ENCODE measurements at regions not wholly inside any gene's neighbourhood (a gene's known extent, or its start where the extent isn't known, plus 50 kb on each side); places are given as distances from the start of the nearest gene placed in this dataset.
"Not testable (repeated sequence)": the region's sequence is repeated elsewhere in the genome, so short reads cannot be mapped to it uniquely, and the experiment has no call there.

GRCh38 chr20:2203436-2203835 lies 92.4 kb upstream of the TGM3 start:
- DNase-seq = no peak

DNA sequence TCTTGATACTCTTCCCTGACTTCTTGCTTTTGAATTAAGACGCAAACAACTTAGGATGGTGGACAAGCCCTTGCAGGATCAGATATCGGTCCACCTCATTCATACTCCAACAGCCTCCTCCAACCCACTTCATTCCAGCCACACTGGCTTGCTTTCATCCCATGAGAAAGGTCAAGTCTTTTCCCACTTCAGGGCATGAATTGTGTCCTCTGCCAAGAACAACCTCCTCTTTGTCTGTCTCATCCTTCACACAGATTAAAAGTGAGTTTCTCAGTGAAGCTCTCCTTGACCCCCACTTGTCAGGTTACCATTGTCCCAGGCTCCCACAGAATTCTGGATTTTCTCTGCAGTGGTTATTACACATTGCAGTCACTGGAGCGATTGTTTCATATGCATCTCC lies 91.8 kb upstream of the TGM3 start:
- no peak for DNase-seq

DNA sequence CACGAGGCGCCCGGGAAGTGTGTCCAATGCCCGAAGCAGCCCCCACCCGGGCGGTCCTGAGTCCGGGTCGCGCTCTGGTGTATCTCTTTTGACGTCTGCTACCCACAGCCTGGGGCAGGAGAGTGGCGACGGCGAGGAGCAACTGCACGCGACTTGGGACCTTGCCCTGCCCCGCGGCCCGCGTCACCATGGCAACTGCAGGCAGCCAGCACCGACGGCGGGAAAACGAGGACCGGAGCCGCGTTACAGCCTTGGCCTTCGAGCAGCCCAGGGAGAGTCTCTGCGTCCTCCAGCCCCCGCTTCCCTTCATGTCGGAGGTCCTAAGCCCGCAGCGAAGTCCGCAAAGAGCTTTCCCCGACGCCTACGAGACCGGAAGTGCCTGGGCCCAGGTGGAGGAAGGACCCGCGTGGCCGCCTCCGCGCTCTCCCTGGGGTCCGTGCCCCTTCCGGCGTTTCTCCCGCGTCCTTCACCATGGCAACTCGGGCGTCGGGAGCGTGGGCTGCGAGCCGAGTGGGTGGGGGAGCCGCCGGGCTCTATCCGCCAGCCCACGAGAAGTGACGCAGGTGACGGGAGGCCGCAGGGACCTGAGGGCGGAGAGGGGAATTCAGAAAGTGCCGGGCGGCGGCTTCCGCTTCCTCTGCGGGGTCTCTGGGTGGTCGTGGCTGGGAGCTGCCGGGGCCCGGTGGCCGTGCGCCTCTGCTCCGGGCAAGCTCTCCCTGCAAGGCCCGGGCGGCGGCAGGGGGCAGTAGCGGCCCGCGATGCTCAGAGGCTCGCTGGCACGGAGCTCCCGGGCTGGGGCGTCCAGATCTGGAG lies 88.6 kb upstream of the TGM3 start:
- DNase-seq = peak; percentile 45

- DNase-seq = no peak
These were observed 88.1 kb upstream of the TGM3 start for GRCh38 chr20:2207770-2208097.

GRCh38 chr20:2208897-2209296 lies 86.9 kb upstream of the TGM3 start:
- DNase-seq = no peak

DNA sequence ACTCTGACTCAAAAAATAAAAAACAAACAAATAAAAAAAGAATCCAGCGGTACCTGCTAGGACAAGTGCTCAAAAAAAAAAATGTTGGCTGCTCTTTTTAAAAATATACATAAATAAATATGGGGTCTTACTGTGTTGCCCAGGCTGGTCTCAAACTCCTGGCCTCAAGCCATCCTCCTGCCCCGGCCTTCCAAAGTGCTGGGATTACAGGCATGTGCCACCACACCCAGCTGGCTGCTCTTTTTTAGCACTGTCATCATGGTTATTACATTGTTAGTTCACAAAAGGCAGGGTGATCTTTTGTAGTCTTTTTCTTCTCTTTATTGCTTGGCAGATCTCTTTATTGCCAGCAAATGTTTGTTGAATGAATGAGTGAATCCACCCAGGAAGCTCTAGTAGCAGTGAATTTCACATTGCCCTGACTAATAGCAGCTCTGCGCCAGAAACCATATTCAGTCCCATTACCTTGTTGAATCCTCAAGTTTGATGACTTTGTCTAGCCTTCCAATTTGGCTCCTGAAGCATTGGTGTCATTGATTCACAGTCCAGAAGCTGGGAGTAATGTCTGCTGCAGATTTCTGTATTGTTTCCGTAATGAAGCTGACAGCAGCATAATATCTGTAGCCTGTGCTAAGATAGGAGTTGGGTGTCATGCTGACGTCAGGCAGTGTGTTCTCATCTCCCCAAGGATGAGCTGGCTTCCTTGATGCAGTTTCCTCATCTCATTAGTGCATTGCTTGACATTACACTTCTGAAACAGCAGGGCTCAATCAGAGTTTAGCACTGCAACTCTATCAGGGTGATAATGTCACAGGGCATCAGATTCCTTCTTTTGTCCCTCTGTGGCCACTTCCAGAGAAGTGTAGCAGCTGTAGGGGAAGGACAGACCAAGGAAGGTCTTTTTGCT lies 84.9 kb upstream of the TGM3 start:
- no peak for DNase-seq

DNA sequence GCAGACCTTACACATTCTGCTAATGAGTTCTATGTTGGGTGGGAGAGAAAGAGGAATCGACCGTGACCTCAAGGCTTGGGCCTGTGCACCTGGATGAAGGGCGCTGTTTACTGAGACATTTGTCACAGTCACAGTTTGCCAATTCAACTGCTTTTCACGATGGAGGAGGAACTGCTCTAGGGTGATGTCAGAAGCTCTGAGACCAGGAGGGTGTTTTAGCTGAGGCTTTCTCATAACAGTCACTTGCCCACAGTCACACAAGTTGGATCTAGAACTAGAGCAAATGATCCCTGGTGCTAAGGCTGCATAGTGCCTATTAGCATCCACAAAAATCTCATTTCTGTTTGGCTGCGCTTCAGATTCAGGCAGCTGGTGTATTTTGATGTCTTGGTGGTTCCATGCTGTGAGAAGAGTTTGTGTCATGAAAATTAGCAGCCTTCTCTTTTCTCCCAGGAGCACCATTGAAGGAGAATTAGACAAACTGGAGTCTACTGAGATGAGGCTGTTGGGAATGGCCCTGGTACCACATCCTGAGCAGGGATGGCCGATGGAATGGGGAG lies 83.3 kb upstream of the TGM3 start:
- no peak for DNase-seq

GRCh38 chr20:2213401-2213800 lies 82.4 kb upstream of the TGM3 start:
- DNase-seq = no peak

GRCh38 chr20:2217857-2218539 lies 77.8 kb upstream of the TGM3 start:
- DNase-seq = no peak

DNA sequence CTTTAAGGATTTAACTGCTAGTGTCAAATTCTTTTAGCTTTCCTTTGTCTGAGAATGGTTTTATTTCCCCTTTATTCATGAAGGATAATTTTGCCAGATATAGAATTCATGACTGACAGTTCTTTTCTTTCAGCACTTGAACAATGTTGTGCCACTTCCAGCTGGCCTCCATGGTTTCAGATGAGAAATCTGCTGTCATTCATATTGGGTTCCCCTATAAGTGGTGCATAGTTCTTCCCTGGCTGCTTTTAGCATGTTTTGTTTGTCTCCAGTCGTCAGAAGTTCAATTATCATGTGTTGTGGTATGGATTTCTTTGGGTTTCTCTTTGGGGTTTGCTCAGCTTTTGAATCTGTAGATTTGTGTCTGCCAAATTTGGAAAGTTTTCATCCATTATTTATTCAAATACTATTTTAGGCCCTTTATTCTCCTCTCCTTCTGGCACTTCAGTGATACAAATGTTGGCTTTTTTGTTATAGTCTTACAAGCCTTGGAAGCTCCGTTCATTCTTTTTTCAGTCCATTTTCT lies 76.3 kb upstream of the TGM3 start:
- DNase-seq = no peak

DNA sequence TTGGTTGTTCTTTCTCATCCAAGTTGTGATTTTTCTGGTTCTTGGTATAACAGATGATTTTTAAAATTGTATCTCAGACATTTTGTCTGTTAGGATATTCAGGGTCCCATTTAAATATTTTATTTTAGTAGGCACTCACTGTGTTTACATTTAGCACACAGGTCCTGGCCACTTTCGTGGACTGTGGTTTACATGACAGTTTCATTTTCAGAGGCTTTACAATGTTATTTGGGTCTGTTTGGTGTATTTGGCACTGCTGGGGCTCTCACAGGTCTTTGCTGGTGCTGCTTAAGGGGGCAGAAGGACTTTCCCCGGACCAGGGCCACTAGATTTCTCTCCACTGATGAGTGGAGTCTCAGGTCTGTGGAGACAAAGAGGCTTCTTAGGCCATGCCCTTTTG lies 75.5 kb upstream of the TGM3 start:
- DNase-seq = no peak

DNA sequence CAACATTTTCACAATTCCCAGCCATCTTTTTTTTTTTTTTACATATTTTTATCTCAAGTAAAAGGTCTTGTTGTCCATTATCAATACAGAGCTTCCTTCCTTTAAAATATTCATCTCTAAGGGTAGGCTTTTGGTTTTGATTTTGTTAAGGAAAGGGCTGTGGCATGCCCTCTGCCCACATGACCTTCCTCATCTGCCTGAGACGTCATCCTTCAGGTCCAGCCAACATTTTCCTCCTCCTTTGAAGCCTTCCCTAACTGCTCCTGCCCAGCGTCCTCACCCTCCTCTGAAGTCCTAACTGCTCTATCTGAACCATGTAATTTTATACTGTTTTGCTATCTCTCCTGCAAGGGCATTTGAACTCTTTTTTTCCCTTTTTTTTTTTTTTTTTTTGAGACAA lies 73.9 kb upstream of the TGM3 start:
- no peak for DNase-seq

DNA sequence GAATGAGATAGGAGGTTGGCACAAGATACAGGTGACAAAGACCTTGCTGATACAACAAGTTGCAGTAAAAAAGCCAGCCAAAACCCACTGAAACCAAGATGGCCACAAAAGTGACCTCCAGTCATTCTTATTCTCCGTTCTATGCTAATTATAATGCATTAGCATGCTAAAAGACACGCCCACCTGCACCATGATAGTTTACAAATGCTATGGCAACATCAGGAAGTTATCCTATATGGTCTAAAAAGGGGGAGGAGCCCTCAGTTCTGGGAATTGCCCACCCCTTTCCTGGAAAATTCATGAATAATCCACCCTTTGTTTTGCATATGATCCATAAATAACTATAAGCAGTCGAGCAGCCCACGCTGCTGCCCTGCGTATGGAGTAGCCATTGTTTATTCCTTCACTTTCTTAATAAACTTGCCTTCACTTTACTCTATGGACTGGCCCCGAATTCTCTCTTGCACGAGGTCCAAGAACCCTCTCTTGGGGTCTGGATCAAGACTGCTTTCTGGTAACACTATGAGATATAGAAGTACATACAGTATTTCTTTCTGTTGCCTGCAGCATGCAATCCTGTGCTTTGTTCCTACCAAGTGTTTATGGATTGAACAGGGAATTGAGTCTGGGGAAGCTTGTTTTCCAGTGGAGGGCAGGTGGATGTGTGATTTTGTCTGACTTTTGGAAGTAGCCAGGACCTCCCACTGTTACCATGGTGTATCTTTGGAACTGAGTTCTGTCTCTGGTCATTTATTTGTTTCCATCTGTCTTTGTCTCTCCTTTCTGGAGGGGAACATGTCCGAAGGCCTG lies 72.0 kb upstream of the TGM3 start:
- DNase-seq = no peak

DNA sequence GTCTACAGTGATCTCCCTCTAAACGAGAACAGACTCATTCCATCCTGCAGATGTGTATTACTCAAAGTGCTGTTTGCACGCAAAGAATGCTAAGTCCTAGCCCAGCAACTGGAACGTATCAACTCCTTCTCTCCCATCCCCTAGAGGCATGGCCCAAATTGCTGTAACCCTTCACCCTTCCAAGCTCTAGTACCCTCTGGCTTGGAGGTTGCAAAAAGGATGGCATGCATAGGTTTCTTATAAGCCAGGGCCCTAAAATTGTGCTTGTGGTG lies 71.5 kb upstream of the TGM3 start:
- DNase-seq = no peak

GRCh38 chr20:2227285-2227684 lies 68.5 kb upstream of the TGM3 start:
- DNase-seq = not testable (repeated sequence)

GRCh38 chr20:2227861-2228260 lies 67.9 kb upstream of the TGM3 start:
- no peak for DNase-seq

GRCh38 chr20:2228926-2229325 lies 66.9 kb upstream of the TGM3 start:
- DNase-seq = no peak

- DNase-seq = no peak
These were observed 64.9 kb upstream of the TGM3 start for GRCh38 chr20:2230726-2231488.

DNA sequence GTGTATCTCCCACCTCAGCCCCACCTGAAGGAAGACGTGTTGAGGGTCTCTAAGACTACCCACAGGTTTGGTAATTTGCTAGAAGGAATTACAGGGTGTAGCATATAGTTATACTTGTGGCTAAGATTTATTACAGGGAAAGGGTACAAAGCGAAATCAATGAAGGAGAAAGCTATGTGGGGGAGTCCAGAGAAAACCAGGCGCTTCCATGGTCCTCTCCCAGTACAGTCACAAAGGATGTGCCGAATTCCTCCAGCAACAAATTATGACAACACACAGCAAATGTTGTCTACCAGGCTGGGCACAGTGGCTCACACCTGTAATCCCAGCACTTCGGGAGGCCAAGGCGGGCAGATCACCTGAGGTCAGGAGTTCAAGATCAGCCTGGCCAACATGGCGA lies 64.1 kb upstream of the TGM3 start:
- DNase-seq = no peak

DNA sequence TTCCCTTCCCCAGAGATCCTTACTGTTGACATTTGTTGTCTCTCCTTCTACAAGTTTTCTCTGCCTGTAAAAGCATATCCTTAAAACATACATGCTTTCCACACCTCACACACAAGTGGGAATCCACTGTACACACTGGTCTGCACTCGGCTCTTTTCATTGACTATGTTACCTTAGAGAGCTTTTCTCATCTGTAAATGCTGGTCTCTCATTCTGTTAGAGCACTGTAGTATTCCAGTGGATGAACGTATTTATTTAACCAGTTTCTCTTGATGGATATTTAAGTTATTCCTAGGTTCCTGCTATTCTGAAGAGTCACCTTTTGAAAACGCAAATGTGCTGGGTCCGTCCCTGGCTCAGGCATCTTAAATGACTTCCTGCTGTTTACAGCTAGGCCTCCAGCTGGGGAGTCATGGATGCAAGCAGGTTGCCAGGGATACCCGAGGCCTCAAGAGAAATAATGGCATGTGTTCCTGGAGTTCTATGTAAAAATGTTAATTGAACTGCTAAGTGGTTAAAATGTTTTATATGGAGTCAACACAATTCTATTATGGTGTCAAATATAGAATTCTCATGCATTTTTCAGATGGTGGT lies 61.1 kb upstream of the TGM3 start:
- DNase-seq = no peak

GRCh38 chr20:2236256-2236655 lies 59.5 kb upstream of the TGM3 start:
- DNase-seq = no peak
